ENCODE measurements at regions not wholly inside any gene's neighbourhood (a gene's known extent, or its start where the extent isn't known, plus 50 kb on each side); places are given as distances from the start of the nearest gene placed in this dataset.
"Not testable (repeated sequence)": the region's sequence is repeated elsewhere in the genome, so short reads cannot be mapped to it uniquely, and the experiment has no call there.

- TF ChIP-seq, protein P1, sequence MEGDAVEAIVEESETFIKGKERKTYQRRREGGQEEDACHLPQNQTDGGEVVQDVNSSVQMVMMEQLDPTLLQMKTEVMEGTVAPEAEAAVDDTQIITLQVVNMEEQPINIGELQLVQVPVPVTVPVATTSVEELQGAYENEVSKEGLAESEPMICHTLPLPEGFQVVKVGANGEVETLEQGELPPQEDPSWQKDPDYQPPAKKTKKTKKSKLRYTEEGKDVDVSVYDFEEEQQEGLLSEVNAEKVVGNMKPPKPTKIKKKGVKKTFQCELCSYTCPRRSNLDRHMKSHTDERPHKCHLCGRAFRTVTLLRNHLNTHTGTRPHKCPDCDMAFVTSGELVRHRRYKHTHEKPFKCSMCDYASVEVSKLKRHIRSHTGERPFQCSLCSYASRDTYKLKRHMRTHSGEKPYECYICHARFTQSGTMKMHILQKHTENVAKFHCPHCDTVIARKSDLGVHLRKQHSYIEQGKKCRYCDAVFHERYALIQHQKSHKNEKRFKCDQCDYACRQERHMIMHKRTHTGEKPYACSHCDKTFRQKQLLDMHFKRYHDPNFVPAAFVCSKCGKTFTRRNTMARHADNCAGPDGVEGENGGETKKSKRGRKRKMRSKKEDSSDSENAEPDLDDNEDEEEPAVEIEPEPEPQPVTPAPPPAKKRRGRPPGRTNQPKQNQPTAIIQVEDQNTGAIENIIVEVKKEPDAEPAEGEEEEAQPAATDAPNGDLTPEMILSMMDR (IDR thresholded peaks at IDR 0.05) = no peak
- TF ChIP-seq ZFX (IDR thresholded peaks at IDR 0.05; ENCODE audit: borderline replicate concordance) = no peak
- H3K27ac ChIP-seq = no peak overlapping the region
Observed at GRCh38 chr7:52362521-52362920, 672.9 kb upstream of the POM121L12 start.

GRCh38 chr7:52360541-52360940, 674.9 kb upstream of the POM121L12 start:
- no peak for TF ChIP-seq ZFX (IDR thresholded peaks at IDR 0.05; ENCODE audit: borderline replicate concordance)
- TF ChIP-seq, protein P1 (IDR thresholded peaks at IDR 0.05) = no peak
- H3K27ac ChIP-seq = no peak overlapping the region

- no peak overlapping the region for H3K27ac ChIP-seq
- TF ChIP-seq, protein P1 (IDR thresholded peaks at IDR 0.05) = no peak
- TF ChIP-seq ZFX (IDR thresholded peaks at IDR 0.05; ENCODE audit: borderline replicate concordance) = no peak
Observed at GRCh38 chr7:52355053-52355452, 680.4 kb upstream of the POM121L12 start.

DNA sequence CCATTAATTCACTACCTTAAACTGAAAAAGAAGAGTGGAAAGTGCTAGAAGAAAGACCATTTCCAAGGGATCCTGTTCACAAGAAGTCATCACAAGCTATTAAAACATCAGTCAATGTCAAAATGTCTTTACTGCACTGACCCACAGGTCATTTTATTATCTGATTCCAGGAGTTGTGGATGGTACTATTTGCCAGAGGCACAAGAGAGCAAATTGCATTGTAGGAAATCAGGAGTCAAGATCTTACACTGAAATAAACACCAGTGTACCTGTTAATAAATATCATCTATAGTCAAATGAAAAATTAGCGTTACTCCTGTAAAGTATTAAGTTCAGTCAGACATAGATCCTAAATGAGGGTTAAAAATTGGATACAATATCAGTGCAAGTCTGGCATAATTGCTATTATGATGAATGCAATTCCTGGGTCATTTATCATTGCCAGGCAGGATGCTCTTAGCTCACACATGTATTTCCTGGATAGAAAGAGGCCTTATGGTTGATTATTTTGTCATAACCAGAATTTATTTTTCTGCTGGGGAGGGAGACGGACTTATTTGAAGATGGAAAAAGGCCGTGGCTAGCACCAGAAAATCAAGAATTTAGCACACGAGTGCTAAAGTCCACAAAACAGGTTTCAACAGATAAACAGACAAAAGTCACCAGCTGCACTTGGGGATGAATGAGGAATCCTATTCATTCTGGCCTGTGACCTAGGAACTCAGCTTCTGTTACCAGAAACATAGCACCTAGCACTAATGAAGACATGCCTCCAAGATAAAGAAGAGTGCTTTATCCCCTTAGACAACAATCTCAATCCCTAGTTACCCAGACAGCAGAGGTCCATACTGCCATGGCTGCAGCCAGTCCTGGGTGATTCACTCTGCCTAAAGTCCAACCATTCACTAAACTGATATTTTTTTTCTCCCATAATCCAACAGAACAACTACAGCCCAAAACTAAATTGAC, 683.1 kb upstream of the POM121L12 start:
- H3K27ac ChIP-seq = no peak overlapping the region
- no peak for TF ChIP-seq ZFX (IDR thresholded peaks at IDR 0.05; ENCODE audit: borderline replicate concordance)

DNA sequence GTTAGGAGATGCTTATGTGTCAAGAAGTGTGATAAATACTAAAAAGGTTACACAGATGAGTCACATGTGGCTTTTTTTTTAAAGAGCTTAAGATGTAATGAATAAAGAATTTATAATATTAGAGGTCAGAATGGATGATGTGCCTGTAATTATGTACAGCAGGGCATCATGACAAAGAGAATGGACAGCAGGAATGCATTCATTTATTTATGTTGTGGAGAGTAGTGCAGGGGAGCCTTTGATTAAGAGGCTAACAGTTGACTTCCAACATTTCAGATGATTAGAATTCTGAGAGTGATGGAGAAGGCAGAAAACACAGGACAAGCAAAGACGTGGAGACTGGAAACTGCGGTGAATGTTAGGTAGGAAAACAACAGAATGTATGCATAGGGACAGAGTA, 691.4 kb upstream of the POM121L12 start:
- TF ChIP-seq, protein P1 (IDR thresholded peaks at IDR 0.05) = no peak
- no peak for TF ChIP-seq ZFX (IDR thresholded peaks at IDR 0.05; ENCODE audit: borderline replicate concordance)
- no peak overlapping the region for H3K27ac ChIP-seq

DNA sequence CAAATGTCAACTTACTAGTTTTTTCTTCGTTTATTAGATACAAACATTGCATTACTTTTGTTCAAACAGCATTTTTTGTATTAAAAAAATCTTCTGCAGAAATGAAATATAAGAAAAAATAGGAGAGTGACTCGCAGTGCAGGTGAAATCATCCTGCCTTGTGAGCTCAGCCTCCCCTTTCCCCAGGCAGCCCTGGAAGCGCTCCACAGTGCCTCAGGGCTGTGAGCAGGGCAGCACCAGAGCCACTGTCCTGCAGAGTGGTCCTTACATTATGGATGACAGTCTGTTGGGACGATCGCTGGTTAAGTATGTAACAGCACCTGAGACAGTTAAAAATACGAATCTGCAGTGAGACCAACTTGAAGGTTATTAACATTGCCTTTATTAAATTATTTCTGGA, 695.4 kb upstream of the POM121L12 start:
- TF ChIP-seq, protein P1 (IDR thresholded peaks at IDR 0.05) = no peak
- TF ChIP-seq ZFX (IDR thresholded peaks at IDR 0.05; ENCODE audit: borderline replicate concordance) = no peak
- H3K27ac ChIP-seq = no peak overlapping the region

DNA sequence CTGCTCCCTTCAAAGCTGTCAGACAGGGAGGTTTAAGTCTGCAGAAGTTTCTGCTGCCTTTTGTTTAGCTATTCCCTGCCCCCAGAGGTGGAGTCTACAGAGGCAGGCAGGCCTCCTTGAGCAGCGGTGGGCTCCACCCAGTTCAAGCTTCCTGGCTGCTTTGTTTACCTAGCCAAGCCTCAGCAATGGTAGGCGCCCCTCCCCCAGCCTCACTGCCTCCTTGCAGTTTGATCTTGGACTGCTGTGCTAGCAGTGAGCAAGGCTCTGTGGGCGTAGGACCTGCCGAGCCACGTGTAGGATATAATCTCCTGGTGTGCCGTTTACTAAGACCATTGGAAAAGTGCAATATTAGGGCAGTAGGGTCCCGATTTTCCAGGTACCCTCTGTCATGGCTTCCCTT, 707.1 kb upstream of the POM121L12 start:
- not testable (repeated sequence) for H3K27ac ChIP-seq

DNA sequence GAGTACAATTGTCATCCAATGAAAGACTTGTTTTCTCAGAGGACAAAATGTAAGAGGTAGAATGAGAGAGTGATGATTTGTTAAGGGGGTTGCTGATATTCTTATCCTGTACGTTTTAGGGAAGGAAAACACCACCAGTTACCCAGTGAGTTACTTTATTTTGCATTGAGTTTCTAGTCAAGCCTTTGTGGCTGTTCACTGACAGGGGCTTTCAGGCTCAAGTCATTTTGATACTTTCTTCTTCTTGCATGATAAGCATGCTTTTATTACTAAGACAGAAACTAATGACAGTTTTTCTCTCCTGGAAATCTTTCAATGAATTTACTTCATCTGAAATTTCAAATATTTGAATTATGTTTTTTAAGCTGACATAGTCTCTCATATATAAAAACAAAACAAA, 710.2 kb upstream of the POM121L12 start:
- no peak overlapping the region for H3K27ac ChIP-seq
- no peak for TF ChIP-seq ZFX (IDR thresholded peaks at IDR 0.05; ENCODE audit: borderline replicate concordance)
- TF ChIP-seq, protein P1 (IDR thresholded peaks at IDR 0.05) = no peak

All from 22Rv1 (cell line).